NCI-H748 (cell line): ENCODE measurements at regions not wholly inside any gene's neighbourhood (a gene's known extent, or its start where the extent isn't known, plus 50 kb on each side); places are given as distances from the start of the nearest gene placed in this dataset.

ENCODE experiments used
- DNase-seq: peaks from one replicate; lab custom pipeline; 2025; ENCODE audit not compliant: unreplicated experiment; lab: John Stamatoyannopoulos, UW

- no peak for DNase-seq
Measured at GRCh38 chr12:39127401-39127800, 222.0 kb upstream of the CPNE8 start.

- no peak for DNase-seq
Measured at GRCh38 chr12:39125566-39125965, 220.2 kb upstream of the CPNE8 start.

GRCh38 chr12:39124768-39125167 lies 219.4 kb upstream of the CPNE8 start:
- DNase-seq, result no peak

- DNase-seq, result no peak
Measured at GRCh38 chr12:39123580-39124253, 218.3 kb upstream of the CPNE8 start.

- no peak for DNase-seq
Measured at GRCh38 chr12:39122562-39123204, 217.3 kb upstream of the CPNE8 start.

- DNase-seq, result no peak
Measured at GRCh38 chr12:39116861-39117260, 211.5 kb upstream of the CPNE8 start.

- DNase-seq, result no peak
Measured at GRCh38 chr12:39112064-39112463, 206.7 kb upstream of the CPNE8 start.

- DNase-seq, result no peak
Measured at GRCh38 chr12:39105111-39105510, 199.7 kb upstream of the CPNE8 start.

- DNase-seq, result peak; percentile 63
Measured at GRCh38 chr12:39103552-39104165, 198.3 kb upstream of the CPNE8 start.

GRCh38 chr12:39102474-39103209 lies 197.3 kb upstream of the CPNE8 start:
- DNase-seq, result no peak

- DNase-seq, result no peak
Measured at GRCh38 chr12:39095636-39096330, 190.4 kb upstream of the CPNE8 start.

- no peak for DNase-seq
Measured at GRCh38 chr12:39081910-39082309, 176.5 kb upstream of the CPNE8 start.

- DNase-seq, result no peak
Measured at GRCh38 chr12:39077226-39077625, 171.8 kb upstream of the CPNE8 start.

GRCh38 chr12:39074063-39074462 lies 168.7 kb upstream of the CPNE8 start:
- DNase-seq, result no peak

GRCh38 chr12:39072658-39073057 lies 167.3 kb upstream of the CPNE8 start:
- DNase-seq, result no peak

GRCh38 chr12:39071611-39072010 lies 166.2 kb upstream of the CPNE8 start:
- no peak for DNase-seq

- DNase-seq, result no peak
Measured at GRCh38 chr12:39070775-39071174, 165.4 kb upstream of the CPNE8 start.

GRCh38 chr12:39065455-39065854 lies 160.1 kb upstream of the CPNE8 start:
- no peak for DNase-seq

- no peak for DNase-seq
Measured at GRCh38 chr12:39064708-39065107, 159.3 kb upstream of the CPNE8 start.

GRCh38 chr12:39062266-39062996 lies 157.0 kb upstream of the CPNE8 start:
- DNase-seq, result no peak
